Kidney epithelial cell (primary cell): ENCODE measurements at regions not wholly inside any gene's neighbourhood (a gene's known extent, or its start where the extent isn't known, plus 50 kb on each side); places are given as distances from the start of the nearest gene placed in this dataset.

Source experiments
- DNase-seq: peaks from one replicate; pipeline ENCODE4 v3.0.0-alpha.2; 2010; ENCODE audit warnings: low read depth
- H3K27me3 ChIP-seq: 2 replicates; pipeline ENCODE4 v1.6.0; 2011; ENCODE audit warnings: low read length; ENCODE audit not compliant: control insufficient read depth, insufficient read depth
- H3K36me3 ChIP-seq: 2 replicates; pipeline ENCODE4 v1.5.1; 2011; ENCODE audit warnings: low read length; ENCODE audit not compliant: control insufficient read depth, insufficient read depth
- H3K4me3 ChIP-seq: 2 replicates; pipeline ENCODE4 v1.5.1; 2011; ENCODE audit warnings: low read depth, mild to moderate bottlenecking, control low read depth, low read length
- TF ChIP-seq, protein P1 (sequence below): IDR thresholded peaks from 2 replicates; pipeline ENCODE4 v1.5.1; 2011; ENCODE audit warnings: mild to moderate bottlenecking, moderate library complexity, low read length, control low read depth, inconsistent platforms; ENCODE audit not compliant: insufficient read depth, poor library complexity, severe bottlenecking

DNA sequence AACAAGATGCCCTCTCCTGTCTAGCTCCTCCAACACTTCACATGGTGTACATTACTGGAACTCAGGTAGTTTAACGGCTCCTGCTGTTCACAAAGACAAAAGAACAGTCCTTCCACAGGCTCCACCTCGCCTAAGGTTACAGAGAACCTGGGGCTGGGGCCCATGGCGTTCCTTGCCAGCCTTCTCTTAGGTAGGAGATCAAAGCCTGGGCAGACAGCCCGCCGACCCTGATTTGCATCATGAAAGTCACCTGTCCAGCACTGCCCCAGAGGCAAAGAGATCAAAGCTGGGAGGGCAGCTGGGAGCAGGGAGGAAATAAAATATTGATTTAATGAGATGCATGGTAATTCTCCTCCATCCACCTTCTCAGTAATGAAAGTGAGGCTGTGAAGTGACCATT is 115.0 kb upstream of the SLIT3 start:
- Histone ChIP-seq H3K36me3 (no peaks in the 10 kb centered on the region), H3K4me3 (no peak overlapping the region), H3K27me3 (no peaks in the 10 kb centered on the region)
- TF ChIP-seq, protein P1, sequence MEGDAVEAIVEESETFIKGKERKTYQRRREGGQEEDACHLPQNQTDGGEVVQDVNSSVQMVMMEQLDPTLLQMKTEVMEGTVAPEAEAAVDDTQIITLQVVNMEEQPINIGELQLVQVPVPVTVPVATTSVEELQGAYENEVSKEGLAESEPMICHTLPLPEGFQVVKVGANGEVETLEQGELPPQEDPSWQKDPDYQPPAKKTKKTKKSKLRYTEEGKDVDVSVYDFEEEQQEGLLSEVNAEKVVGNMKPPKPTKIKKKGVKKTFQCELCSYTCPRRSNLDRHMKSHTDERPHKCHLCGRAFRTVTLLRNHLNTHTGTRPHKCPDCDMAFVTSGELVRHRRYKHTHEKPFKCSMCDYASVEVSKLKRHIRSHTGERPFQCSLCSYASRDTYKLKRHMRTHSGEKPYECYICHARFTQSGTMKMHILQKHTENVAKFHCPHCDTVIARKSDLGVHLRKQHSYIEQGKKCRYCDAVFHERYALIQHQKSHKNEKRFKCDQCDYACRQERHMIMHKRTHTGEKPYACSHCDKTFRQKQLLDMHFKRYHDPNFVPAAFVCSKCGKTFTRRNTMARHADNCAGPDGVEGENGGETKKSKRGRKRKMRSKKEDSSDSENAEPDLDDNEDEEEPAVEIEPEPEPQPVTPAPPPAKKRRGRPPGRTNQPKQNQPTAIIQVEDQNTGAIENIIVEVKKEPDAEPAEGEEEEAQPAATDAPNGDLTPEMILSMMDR = no peak
- DNase-seq = no peak

DNA sequence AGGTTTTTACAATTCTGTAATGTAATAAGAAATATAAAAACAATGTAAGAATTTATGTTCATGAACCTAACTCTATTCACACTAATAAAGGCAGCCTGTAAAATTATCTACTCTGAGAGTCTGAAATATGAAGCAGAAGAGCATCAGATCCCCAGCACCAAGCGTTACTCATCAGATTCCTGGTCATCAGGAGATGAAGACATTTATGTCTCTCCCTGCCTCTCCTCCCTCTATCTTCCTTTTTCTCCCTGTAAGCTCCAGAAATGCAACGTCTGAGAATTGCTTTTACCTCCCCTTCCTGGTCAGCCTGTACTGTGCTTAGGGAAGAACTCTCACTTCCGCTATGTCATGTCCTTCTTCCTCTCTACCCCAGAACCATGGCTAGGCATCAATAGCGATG is 114.4 kb upstream of the SLIT3 start:
- TF ChIP-seq, protein P1 = no peak
- no peak for DNase-seq
- Histone ChIP-seq H3K36me3 (no peaks in the 10 kb centered on the region), H3K4me3 (no peak overlapping the region), H3K27me3 (no peaks in the 10 kb centered on the region)

DNA sequence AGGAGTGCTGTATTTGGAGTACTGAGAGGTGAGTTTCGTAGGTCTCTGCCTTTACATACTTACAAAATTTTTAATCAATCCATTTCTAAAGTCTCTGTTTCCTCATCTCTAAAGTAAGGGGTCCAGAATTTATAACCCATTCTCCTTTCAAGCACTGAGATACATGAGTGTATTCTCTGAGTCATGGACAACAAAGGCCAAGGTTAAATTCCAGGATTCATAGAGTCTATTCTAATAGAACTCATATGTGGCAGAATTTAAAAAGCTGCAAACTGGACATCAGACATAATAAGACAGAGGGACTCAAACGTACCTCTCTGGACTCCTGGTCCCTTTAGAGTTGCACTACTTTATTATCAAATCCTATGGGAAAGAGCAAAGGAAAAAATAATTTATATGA is 112.5 kb upstream of the SLIT3 start:
- H3K4me3 ChIP-seq = no peak overlapping the region
- no peaks in the 10 kb centered on the region for H3K36me3 ChIP-seq
- no peak for DNase-seq
- no peaks in the 10 kb centered on the region for H3K27me3 ChIP-seq
- TF ChIP-seq, protein P1 = no peak

DNA sequence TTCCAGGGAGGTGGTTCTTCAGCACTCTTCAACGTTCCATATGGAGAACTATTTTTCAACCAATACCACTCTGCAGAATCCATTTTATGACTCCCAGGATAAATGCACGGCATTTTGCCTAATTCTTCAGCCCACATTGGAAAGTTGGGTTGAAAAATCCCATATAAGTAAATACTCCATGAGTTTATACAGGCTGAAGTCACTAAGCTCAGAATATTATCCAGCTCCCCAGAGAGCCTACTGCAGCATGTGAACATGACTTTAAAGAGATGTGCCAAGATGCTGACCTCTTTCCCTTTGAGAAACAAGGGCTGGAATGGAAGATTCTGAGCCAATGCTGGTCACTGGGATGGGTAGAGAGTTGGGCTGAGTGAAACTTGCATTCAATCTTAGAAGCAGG is 111.9 kb upstream of the SLIT3 start:
- no peak for DNase-seq
- Histone ChIP-seq H3K36me3 (no peaks in the 10 kb centered on the region), H3K27me3 (no peaks in the 10 kb centered on the region), H3K4me3 (no peak overlapping the region)
- TF ChIP-seq, protein P1 = no peak

DNA sequence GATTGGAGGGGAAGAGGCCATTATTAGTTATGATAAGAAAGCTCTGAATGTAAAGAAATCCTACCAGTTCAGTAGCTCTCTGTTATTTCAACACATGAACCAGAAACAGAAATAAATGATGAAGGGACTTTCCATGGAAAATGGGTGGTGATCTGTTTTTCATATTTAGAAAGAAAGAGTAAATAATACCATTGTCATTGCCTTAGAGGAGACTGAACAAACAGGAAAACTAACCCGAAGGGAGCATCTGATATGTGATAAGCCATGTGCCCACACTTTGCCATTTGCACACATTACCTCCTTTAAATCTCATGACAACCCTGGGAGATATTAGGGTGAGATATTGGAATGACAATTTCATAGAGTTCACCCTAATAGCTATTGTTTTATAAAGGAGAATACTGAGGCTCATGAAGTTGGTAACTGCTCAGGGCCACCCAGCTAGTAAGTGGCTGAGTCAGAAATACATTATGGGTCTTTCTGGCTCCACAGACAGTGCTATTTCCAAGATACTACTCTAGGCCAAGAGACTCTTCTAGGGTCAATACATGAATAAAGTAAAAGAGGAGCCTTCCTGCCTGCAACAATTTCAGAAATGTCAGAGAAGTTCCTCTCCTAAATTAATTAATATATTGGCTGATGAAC is 111.0 kb upstream of the SLIT3 start:
- Histone ChIP-seq H3K4me3 (no peak overlapping the region), H3K27me3 (no peaks in the 10 kb centered on the region), H3K36me3 (no peaks in the 10 kb centered on the region)
- TF ChIP-seq, protein P1 = no peak
- no peak for DNase-seq
